Uterus (tissue), 3 donors: ENCODE measurements at regions not wholly inside any gene's neighbourhood (a gene's known extent, or its start where the extent isn't known, plus 50 kb on each side); places are given as distances from the start of the nearest gene placed in this dataset.

ENCODE experiments used
- DNase-seq, 2 donors: peaks; one replicate each; pipeline ENCODE4 v3.0.0-alpha.2; 2019 to 2020
- H3K27ac ChIP-seq, 2 donors: fragments of 200-600 bp; sonication (generic); 1 replicate in 1 of 2; 2 replicates in 1 of 2; pipeline ENCODE4 v1.5.1; 2016 to 2018
- H3K27me3 ChIP-seq, 2 donors: fragments of 200-600 bp; sonication (generic); one replicate each; pipeline ENCODE4 v1.5.1; 2018 to 2019; ENCODE audit warnings: control low read depth in 1 of 2
- H3K36me3 ChIP-seq, 2 donors: fragments of 200-600 bp; sonication (generic); one replicate each; pipeline ENCODE4 v1.5.1; 2019; ENCODE audit warnings: control low read depth in 1 of 2
- H3K4me1 ChIP-seq, 2 donors: fragments of 200-600 bp; sonication (generic); one replicate each; pipeline ENCODE4 v1.5.1; 2018 to 2019; ENCODE audit warnings: control low read depth in 1 of 2
- H3K4me3 ChIP-seq, 2 donors: fragments of 200-600 bp; sonication (generic); 1 replicate in 1 of 2; 2 replicates in 1 of 2; pipeline ENCODE4 v1.5.1; 2018 to 2019; ENCODE audit warnings: mild to moderate bottlenecking in 1 of 2
- H3K9me3 ChIP-seq, 2 donors: fragments of 200-600 bp; sonication (generic); one replicate each; pipeline ENCODE4 v1.5.1; 2019; ENCODE audit warnings: control low read depth in 1 of 2
- CTCF ChIP-seq, 4 experiments: fragments of 200-600 bp in 2 of 4; fragments of 450-650 bp in 2 of 4; sonication (generic) in 2 of 4; IDR thresholded peaks; one replicate each; pipeline ENCODE4 v1.5.1; 2016 to 2019; ENCODE audit warnings: antibody characterized with exemption in 4 of 4, mild to moderate bottlenecking in 2 of 4, moderate library complexity in 1 of 4
- POLR2A ChIP-seq, 2 donors: fragments of 450-650 bp; IDR thresholded peaks; one replicate each; pipeline ENCODE4 v1.6.1; 2016; ENCODE audit warnings: antibody characterized with exemption in 2 of 2, mild to moderate bottlenecking in 1 of 2, moderate library complexity in 1 of 2
- intact Hi-C: fragments of 100-400 bp; cut with DNase I; formaldehyde crosslinking; loops from one replicate; pipeline ENCODE4 v1.15.1; 2023; ENCODE audit warnings: low total_unique reads
- donor health status: DM: yes; HTN: yes; CAD: no.

GRCh38 chr12:89893972-89894706 lies 185.5 kb upstream of the ATP2B1 start:
- H3K27me3 ChIP-seq = no peaks in the 10 kb centered on the region
- H3K27ac ChIP-seq = no peak overlapping the region
- TF ChIP-seq POLR2A (IDR thresholded peaks at IDR 0.05) (no peak), CTCF (IDR thresholded peaks at IDR 0.05) (no peak)
- no peaks in the 10 kb centered on the region for H3K36me3 ChIP-seq
- H3K9me3 ChIP-seq = no peaks in the 10 kb centered on the region
- intact Hi-C loops = no loop called here
- no peaks in the 10 kb centered on the region for H3K4me1 ChIP-seq
- DNase-seq = no peak
- no peak overlapping the region for H3K4me3 ChIP-seq

- Histone ChIP-seq H3K27me3 (no peaks in the 10 kb centered on the region), H3K36me3 (no peaks in the 10 kb centered on the region), H3K9me3 (no peaks in the 10 kb centered on the region), H3K4me3 (no peak overlapping the region), H3K27ac (no peak overlapping the region), H3K4me1 (no peaks in the 10 kb centered on the region)
- intact Hi-C loops = no loop called here
- DNase-seq = no peak
- TF ChIP-seq POLR2A (IDR thresholded peaks at IDR 0.05) = no peak
Measured at GRCh38 chr12:89892436-89892835, 183.8 kb upstream of the ATP2B1 start.

- H3K4me1 ChIP-seq = no peaks in the 10 kb centered on the region
- no peak overlapping the region for H3K27ac ChIP-seq
- H3K36me3 ChIP-seq = no peaks in the 10 kb centered on the region
- intact Hi-C loops = no loop called here
- no peaks in the 10 kb centered on the region for H3K27me3 ChIP-seq
- DNase-seq = no peak
- H3K9me3 ChIP-seq = no peaks in the 10 kb centered on the region
- TF ChIP-seq POLR2A (IDR thresholded peaks at IDR 0.05) (no peak), CTCF (IDR thresholded peaks at IDR 0.05) (no peak)
- H3K4me3 ChIP-seq = no peak overlapping the region
Measured at GRCh38 chr12:89891933-89892332, 183.3 kb upstream of the ATP2B1 start.

- Histone ChIP-seq H3K27ac (no peak overlapping the region), H3K9me3 (no peaks in the 10 kb centered on the region), H3K36me3 (no peaks in the 10 kb centered on the region), H3K4me3 (no peak overlapping the region), H3K27me3 (no peaks in the 10 kb centered on the region), H3K4me1 (no peaks in the 10 kb centered on the region)
- DNase-seq = no peak
- intact Hi-C loops = no loop called here
- no peak for TF ChIP-seq POLR2A (IDR thresholded peaks at IDR 0.05)
- no peak for TF ChIP-seq CTCF (IDR thresholded peaks at IDR 0.05)
Measured at GRCh38 chr12:89890161-89890560, 181.5 kb upstream of the ATP2B1 start.

GRCh38 chr12:89889062-89889461 lies 180.4 kb upstream of the ATP2B1 start:
- no peaks in the 10 kb centered on the region for H3K4me1 ChIP-seq
- TF ChIP-seq CTCF (IDR thresholded peaks at IDR 0.05) = no peak
- TF ChIP-seq POLR2A (IDR thresholded peaks at IDR 0.05) = no peak
- intact Hi-C loops = no loop called here
- no peaks in the 10 kb centered on the region for H3K9me3 ChIP-seq
- H3K36me3 ChIP-seq = no peaks in the 10 kb centered on the region
- H3K27me3 ChIP-seq = no peaks in the 10 kb centered on the region
- no peak overlapping the region for H3K4me3 ChIP-seq
- no peak for DNase-seq
- no peak overlapping the region for H3K27ac ChIP-seq

GRCh38 chr12:89884952-89885351 lies 176.3 kb upstream of the ATP2B1 start:
- Histone ChIP-seq H3K27ac (no peak overlapping the region), H3K9me3 (no peaks in the 10 kb centered on the region), H3K27me3 (no peaks in the 10 kb centered on the region), H3K36me3 (no peaks in the 10 kb centered on the region), H3K4me3 (no peak overlapping the region), H3K4me1 (no peaks in the 10 kb centered on the region)
- TF ChIP-seq CTCF (IDR thresholded peaks at IDR 0.05) (no peak), POLR2A (IDR thresholded peaks at IDR 0.05) (no peak)
- intact Hi-C loops = no loop called here
- DNase-seq = no peak
